Mesenteric fat pad (tissue), 1 donor: ENCODE measurements at regions not wholly inside any gene's neighbourhood (a gene's known extent, or its start where the extent isn't known, plus 50 kb on each side); places are given as distances from the start of the nearest gene placed in this dataset.
"Not testable (repeated sequence)": the region's sequence is repeated elsewhere in the genome, so short reads cannot be mapped to it uniquely, and the experiment has no call there.

Experiments
- DNase-seq: peaks from one replicate; pipeline ENCODE4 v3.0.0-alpha.2; 2020; ENCODE audit warnings: low spot score
- donor health status: DM: yes; HTN: yes; CAD: no.

DNA sequence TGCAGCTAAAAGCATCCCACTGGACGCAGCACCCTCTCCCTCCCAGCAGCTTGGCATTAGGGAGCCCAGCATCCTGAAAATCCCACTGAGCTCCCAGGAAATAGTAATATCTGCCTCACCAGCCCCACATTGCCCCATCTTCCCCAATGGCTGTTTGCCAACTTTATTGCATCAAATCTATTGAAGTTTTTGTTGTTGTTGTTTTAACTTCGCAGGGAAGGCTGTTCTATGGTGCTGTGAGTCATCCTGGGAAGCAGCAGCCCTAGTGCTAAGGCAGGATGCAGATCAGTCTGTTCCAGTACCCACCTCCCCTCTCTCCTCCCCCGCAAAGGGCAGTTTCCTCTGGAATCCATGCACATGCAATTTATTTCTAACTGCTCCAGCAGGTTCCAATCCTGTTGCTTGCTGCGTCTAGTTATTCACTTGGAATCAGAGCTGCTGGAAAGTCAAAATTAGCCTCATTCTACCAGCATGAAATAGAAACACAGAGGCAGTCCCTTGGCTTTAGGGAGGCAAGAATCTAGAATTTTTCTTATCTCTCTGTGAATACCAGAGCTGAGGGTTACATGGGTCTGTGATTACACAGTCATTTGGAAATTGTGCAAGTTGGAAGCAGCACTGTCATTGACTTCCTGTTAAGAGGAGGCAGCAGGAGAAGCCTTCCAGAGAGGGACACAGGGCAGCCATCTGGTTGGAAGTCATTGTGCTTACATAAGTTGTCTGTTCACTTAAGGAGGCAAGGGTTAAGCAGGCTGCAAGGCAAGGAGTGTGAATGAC lies 115.9 kb upstream of the CACUL1 start:
- DNase-seq = no peak

DNA sequence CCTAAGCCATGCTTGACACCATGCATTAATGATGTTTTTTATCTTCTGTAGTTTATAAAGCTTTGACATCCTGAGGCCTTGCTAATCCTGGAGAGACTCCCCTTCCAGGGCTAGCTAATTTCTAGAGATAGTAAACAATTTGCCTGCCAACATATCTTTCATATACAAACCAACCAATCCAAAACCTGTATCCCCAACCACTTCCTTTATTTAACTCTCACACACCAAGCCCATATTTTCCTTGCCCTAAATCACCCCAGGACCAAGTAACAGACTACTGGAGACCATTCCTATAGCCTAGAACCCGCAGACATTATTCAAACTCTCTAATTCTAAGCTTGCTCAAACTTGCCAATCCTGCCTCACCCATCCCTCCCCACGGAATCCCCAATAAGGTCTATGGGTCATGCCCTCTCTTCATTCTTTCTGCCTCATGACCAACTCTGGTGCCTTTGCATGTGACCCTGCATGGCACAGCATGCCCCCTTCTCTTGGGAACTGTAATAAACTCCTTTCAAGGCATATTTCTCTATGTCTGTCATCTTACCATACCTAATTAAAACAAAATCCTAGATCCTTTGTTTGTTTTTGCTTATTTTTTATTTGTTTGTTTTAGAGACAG lies 116.6 kb upstream of the CACUL1 start:
- DNase-seq = no peak

- no peak for DNase-seq
Measured at GRCh38 chr10:118873091-118873737, 118.4 kb upstream of the CACUL1 start.

GRCh38 chr10:118873738-118874105 lies 119.0 kb upstream of the CACUL1 start:
- DNase-seq = no peak

DNA sequence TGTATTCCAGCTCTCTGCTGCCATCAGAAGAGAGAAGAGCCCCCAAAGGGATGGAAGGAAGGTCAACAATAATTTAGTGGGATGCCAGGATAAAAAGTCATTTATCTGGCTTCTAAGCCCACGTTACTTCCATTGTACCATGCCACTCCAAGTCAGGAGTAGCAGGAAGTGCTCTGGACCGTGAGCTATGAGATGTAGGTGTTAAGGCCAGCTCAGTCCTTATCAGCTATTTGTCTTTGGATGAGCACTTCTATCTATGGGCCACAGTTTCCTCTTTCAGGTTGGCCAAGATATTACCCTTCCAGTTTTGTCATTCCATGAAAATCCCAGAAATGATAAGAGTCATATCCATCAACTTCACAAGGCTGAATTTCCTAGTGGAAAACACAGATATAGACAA lies 119.4 kb upstream of the CACUL1 start:
- DNase-seq = no peak

GRCh38 chr10:118875087-118875486 lies 120.3 kb upstream of the CACUL1 start:
- no peak for DNase-seq

- DNase-seq = no peak
Measured at GRCh38 chr10:118882741-118883140, 128.0 kb upstream of the CACUL1 start.

GRCh38 chr10:118892255-118892654 lies 137.3 kb upstream of the NANOS1 start:
- DNase-seq = no peak

DNA sequence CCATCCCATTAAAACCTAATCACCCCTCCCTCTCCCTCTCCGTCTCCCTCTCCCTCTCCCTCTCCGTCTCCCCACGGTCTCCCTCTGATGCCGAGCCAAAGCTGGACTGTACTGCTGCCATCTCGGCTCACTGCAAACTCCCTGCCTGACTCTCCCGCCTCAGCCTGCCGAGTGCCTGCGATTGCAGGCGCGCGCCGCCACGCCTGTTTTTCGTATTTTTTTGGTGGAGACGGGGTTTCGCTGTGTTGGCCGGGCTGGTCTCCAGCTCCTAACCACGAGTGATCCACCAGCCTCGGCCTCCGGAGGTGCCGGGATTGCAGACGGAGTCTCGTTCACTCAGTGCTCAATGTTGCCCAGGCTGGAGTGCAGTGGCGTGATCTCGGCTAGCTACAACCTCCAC lies 134.6 kb upstream of the NANOS1 start:
- not testable (repeated sequence) for DNase-seq

DNA sequence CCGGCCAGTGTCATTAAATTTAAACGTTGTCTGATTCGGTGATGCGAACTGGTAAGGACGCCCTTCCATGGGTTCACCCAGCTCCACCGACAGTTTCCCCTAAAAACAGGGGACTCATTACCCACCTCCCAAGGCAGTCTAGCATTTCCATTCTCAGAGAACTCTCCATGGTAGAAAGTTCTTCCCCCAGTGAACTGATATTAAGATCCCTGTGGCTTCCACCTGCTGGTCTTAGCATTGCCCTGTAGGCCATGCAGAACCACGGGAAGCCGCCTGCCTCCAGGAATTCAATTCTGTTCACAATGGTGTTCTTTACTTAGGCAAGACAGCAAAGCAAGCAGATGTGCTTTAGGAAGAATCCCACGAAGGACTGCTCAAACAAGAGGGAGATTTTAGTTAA lies 128.9 kb upstream of the NANOS1 start:
- no peak for DNase-seq

- no peak for DNase-seq
Measured at GRCh38 chr10:118901380-118901779, 128.1 kb upstream of the NANOS1 start.

DNA sequence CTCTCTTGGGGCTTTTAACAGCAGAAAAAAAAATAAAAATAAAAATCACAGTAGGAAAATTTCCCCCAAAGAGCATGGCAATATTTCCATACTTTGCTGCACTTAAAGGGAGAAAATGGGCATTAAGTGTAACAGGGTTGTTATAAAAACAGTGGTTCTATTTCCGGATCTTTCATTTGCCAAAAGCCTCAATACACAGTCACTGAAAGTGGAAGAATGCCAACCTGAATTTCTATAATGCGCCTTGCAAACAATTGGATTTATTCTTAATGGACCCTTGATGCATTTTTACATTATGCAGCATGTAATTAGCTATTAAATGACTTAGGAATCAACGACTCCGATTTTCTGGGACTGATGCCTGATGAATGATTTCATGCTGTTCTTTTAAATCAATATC lies 127.6 kb upstream of the NANOS1 start:
- no peak for DNase-seq

- DNase-seq = not testable (repeated sequence)
Measured at GRCh38 chr10:118902656-118903055, 126.9 kb upstream of the NANOS1 start.

DNA sequence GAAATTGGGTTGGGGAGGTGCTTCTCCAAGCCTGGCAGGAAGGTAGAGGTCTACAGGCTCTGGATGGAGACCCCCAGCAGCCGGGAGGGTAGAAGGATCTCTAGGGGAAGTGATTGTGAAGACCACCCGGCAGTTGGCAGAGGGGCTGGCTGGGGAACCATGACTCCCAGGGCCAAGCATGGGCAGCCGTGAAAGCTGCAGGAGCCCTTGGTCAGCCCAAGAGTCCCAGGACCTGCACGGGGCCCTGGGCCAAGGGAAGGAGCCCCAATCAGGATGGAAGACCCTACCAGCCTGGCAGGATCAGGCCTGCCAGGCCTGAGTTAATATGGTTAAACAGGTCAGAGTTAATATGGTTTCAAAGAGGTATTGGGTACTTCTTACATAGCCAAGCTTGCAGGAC lies 126.3 kb upstream of the NANOS1 start:
- no peak for DNase-seq

DNA sequence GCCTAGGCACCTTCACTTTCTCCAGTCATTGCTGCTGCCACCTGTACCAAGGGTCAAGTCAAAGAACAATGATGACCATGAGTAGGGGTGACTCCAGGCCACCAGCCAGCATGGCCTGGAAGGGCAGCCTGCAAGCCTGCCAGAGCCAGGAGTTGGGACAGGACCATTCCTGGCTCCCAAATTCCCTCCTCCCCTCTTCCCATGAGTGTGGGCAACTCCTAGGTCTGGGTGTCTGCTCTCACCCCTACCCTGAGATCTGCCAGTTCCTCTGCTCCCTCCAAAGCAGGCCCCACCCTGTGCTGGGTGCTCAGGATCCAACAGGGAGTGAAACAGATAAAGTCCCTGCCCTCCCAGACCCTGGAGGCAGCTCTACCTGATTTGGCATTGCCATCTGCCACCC lies 125.8 kb upstream of the NANOS1 start:
- DNase-seq = no peak

DNA sequence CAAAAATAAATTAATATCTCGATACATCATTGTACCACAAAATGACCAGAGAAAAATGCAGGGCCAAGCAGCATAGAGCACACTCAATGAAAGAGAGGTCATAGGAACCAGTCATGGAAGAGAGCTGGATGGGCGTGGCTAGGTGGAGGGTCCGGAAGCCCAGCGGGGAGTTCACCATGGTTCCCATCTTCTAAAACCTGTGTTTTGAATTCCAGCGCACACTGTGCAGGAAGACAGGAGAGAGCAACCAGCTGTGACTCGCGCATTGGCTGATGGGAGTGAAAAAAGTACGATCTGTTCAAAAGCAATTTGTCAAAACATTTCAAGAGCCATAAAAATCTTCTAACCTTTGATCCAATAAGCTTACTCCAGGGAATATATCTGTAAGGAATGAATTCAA lies 125.2 kb upstream of the NANOS1 start:
- DNase-seq = no peak

DNA sequence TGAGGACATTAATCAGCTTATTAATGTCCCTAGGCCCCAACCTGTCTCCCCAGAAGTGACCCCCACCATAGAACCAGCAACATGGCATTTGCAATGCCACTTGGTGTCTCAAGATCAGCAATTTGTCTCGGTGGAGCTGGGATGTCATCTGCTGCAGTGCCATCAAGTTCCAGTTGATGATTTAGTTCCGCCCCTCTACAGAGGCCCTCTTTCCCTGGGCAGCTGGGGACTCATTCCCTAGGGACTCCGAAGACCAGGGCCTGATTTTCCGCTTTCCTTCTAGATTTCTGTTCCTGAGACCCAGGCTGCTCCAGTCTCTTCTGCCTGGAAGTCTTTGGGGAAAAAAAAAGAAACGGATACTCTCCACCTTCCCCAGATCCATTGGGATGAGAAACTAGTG lies 122.5 kb upstream of the NANOS1 start:
- DNase-seq = no peak

GRCh38 chr10:118908557-118909256 lies 120.8 kb upstream of the NANOS1 start:
- no peak for DNase-seq

- DNase-seq = no peak
Measured at GRCh38 chr10:118910702-118911101, 118.8 kb upstream of the NANOS1 start.

- DNase-seq = no peak
Measured at GRCh38 chr10:118911363-118911762, 118.2 kb upstream of the NANOS1 start.

DNA sequence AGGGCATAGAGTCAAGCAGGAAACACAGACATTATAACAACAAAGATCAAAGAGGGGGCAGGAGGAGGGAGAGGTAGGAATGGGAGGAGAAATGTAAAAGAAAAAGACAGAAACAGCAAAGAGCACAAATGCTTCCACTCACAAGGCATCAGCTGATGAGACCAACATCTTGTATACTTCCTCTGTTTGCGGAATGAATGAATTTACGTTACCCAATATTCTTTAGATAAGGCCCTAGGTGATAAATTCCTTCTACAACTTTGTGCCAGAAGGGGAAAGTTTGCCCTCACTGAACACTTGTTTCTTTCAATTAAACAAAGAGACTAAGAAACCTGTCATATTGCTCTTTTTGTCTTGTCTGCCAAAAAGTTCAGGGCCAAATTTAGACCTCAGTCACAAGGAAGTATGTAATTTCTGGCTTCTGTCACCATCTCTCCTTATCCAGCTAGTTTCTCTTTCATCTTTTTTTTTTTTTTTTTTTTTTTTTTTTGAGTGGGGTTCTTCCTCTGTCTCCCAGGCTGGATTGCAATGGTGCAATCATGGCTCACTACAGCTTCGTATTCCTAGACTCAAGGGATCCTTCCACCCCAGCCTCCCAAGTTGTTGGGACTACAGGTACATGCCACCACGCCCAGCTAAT lies 116.4 kb upstream of the NANOS1 start:
- no peak for DNase-seq

- no peak for DNase-seq
Measured at GRCh38 chr10:118913825-118914224, 115.7 kb upstream of the NANOS1 start.
